ENCODE measurements at regions not wholly inside any gene's neighbourhood (a gene's known extent, or its start where the extent isn't known, plus 50 kb on each side); places are given as distances from the start of the nearest gene placed in this dataset.
"Not testable (repeated sequence)": the region's sequence is repeated elsewhere in the genome, so short reads cannot be mapped to it uniquely, and the experiment has no call there.

DNA sequence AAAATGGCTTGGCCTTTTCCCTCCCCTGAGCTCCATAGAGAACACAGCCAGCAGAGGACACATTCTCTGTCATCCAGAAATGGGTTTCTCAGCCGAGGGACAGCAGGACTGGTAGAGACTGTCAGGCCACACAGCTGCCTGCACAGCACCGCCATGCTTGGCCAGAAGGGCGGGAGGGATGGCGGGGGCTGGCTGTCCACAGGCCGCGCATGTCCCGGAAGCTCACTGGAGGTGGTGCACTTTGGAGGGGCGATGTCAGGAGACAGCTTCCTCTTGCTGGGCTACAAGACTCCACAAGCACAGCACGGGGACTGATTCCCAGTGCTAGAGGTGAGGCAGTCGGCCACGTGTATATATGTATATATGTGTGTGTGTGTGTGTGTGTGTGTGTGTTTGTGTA is 125.3 kb downstream of the GOLGA6L4 start:
- DNase-seq (ENCODE audit: low read depth in 3 of 3, low spot score in 1 of 3), result not testable (repeated sequence)

DNA sequence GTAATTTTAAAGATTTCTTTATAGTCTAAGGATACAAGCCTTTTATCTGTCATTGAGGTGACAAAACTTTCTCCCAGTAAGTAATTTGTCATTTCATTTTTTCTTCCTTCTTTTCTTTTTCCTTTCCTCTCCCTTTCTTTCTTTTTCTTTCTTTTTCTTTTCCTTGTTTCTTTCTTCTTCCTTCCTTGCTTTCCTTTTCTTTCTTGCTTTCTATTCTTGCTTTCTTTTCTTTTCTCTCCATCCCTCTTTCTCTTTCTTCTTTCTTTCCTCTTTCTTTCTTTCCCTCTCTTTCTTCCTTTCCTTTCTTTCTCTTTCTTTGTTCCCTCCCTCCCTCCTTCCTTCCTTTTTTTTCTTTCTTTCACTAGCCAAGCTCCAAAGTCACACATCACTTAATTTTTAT is 148.8 kb downstream of the GOLGA6L4 start:
- DNase-seq (ENCODE audit: low read depth in 3 of 3, low spot score in 1 of 3), result not testable (repeated sequence)

DNA sequence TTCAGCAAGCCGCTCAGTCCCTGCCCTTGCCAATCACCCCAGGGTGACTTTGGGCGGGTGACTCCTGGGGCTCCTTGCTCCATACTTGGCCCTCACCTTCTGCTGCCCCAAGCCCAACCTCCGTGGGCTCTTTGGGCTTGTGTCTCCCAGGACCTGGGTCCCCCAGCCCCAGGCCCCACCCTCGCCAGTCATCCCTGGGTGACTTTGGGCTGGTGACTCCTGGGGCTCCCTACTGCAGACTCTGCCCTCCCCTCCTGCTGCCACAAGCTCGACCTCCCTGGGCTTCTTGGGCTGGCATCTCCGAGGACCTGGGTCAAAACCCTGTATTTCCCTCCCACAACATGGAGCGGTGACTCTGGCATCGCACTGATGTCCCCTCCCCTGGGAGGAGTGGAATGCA is 151.5 kb downstream of the GOLGA6L4 start:
- DNase-seq (ENCODE audit: low read depth in 3 of 3, low spot score in 1 of 3), result no peak

DNA sequence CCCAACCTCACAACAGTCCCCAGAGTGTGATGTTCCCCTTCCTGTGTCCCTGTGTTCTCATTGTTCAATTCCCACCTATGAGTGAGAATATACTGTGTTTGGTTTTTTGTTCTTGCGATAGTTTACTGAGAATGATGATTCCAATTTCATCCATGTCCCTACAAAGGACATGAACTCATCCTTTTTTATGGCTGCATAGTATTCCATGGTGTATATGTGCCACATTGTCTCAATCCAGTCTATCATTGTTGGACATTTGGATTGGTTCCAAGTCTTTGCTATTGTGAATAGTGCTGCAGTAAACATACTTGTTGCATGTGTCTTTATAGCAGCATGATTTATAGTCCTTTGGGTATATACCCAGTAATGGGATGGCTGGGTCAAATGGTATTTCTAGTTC is 152.6 kb downstream of the GOLGA6L4 start:
- DNase-seq (ENCODE audit: low read depth in 3 of 3, low spot score in 1 of 3), result not testable (repeated sequence)

DNA sequence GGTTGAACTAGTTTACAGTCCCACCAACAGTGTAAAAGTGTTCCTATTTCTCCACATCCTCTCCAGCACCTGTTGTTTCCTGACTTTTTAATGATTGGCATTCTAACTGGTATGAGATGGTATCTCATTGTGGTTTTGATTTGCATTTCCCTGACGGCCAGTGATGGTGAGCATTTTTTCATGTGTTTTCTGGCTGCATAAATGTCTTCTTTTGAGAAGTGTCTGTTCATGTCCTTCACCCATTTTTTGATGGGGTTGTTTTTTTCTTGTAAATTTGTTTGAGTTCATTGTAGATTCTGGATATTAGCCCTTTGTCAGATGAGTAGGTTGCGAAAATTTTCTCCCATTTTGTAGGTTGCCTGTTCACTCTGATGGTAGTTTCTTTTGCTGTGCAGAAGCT is 153.1 kb downstream of the GOLGA6L4 start:
- not testable (repeated sequence) for DNase-seq (ENCODE audit: low read depth in 3 of 3, low spot score in 1 of 3)

DNA sequence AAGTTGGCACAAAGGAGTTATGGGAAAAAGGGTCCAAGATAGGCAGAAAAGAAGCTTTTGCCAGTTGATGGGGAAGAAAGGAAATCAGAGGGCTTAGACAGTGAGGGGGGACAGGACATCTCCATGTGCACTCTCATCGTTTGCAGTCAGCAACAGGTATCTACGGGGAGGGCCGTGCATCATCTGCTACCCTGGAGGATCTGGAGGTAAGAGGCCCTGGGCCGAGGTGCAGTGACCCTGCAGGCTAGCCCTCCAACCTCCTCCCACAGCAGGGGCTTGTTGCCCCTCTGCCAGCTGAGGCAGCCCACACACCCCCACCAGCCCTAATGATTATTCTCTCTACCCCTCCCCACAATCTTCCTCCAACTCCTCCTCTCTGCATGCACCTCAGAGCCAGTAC is 154.8 kb downstream of the GOLGA6L4 start:
- DNase-seq (ENCODE audit: low read depth in 3 of 3, low spot score in 1 of 3), result not testable (repeated sequence)

DNA sequence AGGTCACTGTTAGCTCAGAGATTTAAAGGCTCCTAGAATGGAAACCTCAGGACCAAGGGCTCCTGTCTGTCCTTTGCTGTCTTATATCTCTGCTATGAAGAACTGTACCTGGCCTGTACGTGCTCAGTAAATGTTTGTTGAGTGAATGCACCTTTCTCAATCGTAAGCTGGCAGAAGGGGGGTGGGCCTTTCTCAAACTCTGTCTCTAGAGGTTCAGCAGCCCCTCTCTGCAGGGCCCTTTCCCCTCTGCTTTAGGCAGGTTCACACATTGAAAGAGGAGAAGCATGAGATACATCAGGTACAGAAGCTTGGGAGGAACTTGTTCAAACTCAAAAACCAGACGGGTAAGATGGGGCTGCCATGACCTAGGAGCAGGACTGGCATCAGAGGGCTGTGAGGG is 155.6 kb downstream of the GOLGA6L4 start:
- DNase-seq (ENCODE audit: low read depth in 3 of 3, low spot score in 1 of 3), result no peak

DNA sequence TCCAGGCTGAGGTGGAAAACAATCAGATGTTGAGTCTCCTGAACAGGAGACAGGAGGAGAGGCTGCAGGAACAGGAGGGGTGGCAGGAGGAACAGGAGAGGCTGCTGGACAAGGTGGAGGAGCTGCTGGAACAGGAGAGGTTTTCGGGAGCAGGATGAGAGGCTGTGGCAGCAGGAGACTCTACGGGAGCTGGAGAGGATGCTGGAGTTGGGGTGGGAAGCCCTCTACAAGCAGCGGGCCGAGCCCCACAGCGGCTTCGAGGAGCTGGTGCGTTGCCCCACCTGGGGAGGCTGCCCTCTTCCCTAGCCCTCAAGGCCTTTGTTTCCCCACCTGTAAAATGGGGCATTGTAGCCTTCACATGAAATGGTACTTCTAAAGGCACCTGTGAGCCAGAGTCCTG is 156.4 kb downstream of the GOLGA6L4 start:
- DNase-seq (ENCODE audit: low read depth in 3 of 3, low spot score in 1 of 3), result not testable (repeated sequence)

DNA sequence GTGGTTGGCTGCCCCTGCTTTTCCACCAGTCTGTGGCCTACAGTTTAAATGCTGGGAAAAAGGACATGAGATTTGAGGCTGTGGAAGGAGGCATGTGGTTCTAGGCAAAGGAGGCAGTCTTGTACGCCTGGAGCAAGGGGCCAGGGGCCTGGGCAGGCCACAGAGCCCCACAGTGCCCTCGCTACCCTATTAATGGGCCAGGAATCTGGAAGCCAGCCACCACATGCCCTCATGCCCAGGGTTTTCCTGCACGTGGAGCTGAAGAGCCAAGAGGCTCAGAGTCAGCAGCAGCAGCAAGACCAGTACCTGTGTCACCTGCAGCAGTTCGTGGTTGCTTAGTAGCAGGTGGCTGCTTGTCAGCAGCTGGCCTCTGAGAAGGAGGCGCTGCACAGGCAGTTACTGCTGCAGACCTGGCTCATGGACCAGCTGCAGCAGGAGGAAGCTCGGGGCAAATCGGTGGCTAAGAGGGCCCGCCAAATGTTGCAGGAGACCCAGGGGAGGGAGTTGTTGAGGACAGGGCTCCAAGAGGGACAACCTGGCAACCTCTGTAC is 157.9 kb downstream of the GOLGA6L4 start:
- not testable (repeated sequence) for DNase-seq (ENCODE audit: low read depth in 3 of 3, low spot score in 1 of 3)

DNA sequence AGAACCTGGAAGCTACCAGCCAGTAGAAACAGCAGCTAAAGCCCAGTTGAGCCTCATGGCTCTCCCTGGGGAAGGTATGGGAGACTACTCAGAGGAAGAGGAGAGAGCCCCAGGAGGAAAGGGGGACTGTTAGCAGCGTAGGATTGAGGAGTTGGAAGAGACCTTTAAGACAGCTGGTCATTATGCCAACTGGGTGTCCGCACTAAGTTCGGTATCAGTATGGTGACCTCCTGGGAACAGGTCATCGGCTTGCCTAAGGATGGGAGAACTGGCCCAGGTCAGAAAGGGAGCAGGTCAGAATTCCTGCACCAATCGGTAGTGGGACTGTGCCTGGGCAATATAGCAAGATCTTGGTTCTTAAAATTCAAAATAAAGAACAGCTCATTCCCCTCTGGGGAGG is 158.4 kb downstream of the GOLGA6L4 start:
- not testable (repeated sequence) for DNase-seq (ENCODE audit: low read depth in 3 of 3, low spot score in 1 of 3)

DNA sequence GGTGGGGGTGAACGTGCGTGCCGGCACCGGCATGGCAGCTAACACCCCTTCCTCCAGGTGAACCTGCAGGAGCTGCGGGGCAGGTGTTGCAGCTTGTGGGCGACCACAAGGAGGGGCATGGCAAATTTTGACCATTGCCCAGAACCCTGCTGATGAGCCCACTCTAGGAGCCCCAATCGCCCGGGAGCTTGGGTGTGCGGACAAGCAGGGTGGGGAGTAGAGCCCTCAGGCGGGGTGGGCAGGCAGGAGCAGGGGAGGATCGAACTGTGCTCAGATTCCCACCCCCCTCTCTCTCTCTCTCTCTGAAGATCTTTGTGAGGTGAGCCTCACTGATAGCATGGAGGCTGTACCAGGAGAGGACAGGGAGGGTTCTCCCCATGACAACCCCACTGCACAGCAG is 159.8 kb downstream of the GOLGA6L4 start:
- not testable (repeated sequence) for DNase-seq (ENCODE audit: low read depth in 3 of 3, low spot score in 1 of 3)

DNA sequence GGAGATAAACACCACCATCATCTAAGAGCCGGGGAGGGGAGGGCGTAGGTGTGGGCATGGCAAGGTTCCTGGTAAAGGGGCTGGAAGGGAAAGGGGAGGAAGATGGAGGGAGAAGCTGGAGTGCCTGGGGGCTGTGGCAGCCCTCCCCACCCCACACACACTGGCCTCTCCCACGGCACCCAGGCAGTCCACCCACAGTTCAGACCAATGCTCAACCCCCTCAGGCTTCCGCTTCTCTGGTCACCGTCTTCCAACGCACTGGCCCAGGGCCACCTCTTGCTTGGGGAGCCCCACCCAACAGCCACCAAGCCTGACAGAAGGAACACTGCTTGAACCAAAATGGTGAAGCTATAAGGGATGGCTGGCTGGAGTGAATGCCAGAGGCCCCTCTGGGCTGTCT is 160.3 kb downstream of the GOLGA6L4 start:
- DNase-seq (ENCODE audit: low read depth in 3 of 3, low spot score in 1 of 3), result not testable (repeated sequence)

DNA sequence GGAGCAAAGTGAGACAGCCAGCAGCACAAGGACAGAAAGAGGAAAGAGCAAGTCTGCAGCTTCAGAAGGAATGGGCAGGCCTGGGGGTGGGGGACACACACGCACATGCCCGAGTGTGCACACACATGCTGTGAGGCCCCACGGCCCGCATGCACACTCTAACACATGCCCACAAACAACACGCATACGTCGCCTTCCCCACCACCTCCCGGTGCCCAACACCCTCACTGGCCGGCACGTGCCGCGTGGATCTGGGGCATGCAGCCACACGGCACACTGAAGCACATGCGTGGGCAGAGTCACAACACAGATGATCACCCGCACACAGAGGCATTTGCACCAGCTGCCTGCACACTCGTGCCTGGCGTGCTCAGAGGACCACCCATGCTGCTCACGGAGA is 161.5 kb downstream of the GOLGA6L4 start:
- not testable (repeated sequence) for DNase-seq (ENCODE audit: low read depth in 3 of 3, low spot score in 1 of 3)

DNA sequence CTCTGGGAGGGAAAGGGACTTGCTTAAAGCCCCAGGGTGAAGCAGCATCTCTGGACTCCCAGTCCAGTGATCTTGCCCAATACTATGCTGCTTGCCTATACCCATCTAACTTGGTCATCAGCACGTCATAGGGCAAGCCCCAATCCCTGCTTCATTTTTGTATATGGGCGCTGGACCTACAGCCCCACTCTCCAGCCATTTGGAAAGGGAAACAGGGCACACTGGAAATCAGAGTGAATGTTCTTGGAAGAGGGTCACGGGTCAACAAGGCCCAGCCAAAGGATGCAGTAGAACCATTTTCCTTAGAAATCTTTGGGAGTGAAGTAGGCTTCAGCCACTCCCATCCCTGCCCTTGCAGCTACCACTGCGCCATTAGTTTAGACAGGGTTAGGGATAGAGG is 162.5 kb downstream of the GOLGA6L4 start:
- DNase-seq (ENCODE audit: low read depth in 3 of 3, low spot score in 1 of 3), result not testable (repeated sequence)

DNA sequence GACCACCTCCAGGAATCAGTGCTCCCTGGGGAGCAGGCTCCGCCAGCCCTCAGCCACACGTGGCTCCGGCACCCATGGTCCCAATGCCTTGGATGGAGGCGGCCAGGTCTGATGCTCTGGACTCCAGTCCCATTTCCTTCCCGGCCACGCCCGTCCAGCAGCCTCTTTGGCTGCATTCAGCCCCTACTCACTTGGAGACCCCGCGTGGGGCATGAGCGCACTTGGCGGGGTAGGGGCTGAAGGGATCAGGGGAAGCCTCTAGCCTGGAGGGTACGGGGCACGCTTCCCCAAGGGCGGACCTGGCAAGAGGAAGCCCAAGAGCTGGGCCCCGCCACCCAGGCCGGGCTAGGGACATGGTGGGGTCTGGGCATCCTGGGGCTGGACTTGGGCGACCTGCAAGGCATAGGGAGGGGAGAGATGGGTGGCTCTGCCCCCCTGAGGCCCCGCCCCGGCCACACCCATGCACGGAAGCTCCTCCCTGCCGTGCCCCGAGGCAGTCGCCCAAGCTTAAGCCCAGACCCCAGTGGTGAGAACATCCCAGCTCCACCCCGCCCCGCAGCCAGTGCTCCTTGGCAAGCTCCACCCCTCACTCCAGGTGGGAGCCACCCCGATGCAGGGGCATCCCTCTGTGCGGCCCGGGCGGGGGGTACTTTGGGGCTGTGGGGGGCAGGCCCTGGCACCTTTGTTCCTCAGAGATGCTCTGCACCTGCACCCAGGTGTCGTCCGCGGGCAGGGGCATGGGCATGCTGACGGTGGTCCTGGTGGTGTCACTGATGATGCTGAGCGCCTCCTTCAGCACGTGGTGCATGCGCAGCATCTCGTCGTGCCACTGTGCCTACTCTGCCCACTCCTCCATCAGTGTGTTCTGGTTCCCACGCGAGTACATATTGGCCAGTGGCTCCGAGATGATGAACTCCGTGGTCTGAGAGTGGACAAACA is 163.5 kb downstream of the GOLGA6L4 start:
- no peak for DNase-seq (ENCODE audit: low read depth in 3 of 3, low spot score in 1 of 3)

DNA sequence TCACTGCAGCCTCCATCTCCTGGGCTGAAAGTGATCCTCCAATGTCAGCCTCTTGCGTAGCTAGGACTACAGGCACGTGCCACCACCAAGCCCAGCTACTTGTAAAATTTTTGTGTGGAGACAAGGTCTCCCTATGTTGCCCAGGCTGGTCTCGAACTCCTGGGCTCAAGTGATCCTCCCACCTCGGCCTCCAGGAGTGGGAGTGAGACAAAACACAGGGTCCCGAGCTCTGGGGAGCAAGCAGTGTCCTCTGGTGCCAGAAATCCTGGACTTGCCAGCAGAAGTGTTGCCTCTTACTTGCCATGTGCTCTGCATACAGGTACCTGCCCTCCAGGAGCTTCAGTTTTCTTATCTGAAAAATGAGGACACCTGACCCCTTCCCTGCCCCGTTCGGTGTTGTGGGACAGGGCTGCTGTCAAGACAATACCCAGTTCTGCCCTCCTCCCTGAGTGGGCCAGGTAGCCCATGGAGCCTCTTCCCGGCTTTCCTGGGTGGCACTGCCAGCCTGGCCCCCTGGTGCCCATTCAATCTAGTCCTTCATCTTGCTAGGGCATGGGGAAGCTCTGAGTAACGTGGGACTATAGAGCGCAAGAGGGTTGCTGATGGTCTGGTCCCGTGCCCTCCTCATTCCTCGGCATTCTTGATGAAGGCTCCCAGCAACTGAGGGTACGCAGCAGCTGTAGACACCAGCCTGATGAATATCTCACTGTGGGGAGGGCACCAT is 164.6 kb downstream of the GOLGA6L4 start:
- DNase-seq (ENCODE audit: low read depth in 3 of 3, low spot score in 1 of 3), result no peak

DNA sequence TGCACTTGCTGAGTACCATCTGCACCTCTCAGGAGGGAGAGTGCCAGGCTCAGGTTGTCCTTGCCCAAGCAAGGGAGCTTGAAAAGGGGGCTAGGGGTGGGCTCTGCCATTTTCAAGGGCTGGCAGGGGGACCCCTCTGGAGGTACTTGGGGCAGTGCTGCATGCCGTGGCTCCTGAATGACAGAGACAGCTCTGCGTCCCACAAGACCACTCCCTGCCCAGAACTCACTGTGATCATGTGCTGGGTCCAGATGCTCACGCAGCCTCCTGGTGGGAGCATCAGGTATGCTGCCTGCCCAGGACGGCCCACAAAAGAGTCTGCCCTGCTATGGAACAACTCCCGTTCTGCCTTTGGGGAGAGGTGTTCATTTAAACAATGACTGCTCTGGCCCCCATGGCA is 165.2 kb downstream of the GOLGA6L4 start:
- no peak for DNase-seq (ENCODE audit: low read depth in 3 of 3, low spot score in 1 of 3)

DNA sequence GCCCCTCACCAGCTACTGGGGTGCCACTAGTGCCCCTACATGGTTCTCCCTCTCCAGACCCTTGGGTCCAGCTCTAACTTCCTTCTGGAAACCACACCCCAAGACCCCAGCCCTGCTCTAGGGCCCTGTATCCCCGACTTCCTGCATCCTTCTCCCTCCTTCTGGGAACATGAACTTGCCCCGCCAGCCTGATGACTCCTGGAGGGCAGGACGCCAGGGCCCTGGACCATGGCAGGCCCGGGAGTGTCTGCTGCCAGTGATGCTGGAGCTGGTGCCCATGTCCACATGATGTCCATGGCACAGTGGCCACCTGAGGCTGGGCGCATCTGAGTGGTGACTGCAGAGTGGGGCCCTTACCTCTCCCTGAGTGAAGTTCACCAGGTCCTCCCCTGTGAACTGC is 165.9 kb downstream of the GOLGA6L4 start:
- not testable (repeated sequence) for DNase-seq (ENCODE audit: low read depth in 3 of 3, low spot score in 1 of 3)

DNA sequence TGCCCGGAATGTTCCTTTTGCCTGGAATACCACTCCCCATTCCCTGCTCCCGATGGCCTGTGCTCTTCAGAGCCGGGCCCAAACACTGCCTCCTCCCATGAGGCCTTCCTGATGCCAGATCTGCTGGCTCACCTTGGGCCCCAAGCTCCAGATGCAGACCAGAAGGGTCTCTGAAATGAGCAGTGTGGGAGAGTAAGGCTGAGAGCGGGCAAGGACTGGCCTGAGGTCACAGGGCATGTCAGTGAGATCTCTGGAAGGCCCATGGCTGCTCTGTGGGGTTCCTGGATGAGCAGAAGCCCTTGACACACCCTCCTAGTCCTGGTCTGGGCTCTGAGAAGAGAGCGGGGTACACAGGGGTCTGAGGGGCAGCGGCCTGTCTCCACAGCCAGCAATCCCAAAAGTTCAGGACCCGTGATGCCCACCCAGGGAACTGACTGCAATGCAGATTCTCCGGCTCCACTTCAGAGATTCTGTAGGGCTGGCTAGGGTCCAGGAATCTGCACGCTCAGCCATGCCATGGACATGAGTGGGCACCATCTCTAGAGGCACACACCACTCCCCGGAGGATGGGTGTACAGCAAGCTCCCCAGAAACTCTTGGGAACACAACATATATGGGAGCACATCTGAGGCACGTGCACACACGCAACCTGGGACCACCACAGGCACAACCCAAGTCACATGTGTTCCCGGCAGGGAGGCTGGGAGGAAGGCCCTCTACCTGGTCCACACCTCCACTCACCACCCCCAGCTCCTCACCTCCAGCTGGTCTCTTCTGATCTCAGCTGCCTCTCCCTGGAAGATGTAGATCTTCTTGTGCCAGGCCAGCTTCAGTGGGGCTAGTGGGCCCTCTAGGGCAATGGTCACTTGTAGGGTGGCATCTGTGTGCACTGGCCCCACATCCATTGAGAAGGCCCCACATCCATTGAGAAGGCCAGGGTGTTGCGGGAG is 166.6 kb downstream of the GOLGA6L4 start:
- not testable (repeated sequence) for DNase-seq (ENCODE audit: low read depth in 3 of 3, low spot score in 1 of 3)

DNA sequence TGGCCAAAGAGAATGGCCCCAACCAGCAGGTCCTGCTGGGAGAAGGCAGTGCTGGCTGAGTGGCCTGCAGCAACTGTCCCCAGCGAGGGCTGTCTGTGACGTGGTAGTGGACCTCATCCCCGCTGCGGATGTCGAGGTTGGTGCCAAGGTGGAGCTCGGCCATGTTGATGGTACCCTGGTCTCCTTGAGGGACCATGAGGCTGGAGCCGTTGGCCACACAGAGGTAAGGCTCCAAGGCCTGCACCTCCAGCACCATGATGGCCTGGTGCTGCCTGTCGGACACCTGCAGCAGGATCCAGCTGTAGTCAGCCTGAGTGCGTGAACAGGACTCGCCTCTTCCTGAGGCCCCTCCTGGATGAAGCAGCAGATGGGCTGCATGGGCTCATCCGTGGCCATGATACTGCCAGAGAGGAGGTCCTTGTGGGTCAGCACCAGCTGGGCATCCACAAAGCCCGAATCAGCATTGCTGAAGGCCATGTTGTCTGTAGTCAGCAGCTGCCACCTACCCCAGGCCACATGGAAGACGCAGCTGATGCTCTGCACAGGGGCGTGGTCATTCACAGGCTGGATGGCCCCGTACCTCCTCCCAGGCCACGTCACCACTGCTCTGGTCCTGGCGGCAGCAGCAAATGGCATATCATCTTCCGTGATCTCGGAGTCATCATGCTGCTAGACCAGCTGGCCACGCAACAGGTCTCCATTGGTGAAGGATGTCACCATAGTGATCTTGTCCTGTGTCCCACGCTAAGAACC is 167.5 kb downstream of the GOLGA6L4 start:
- no peak for DNase-seq (ENCODE audit: low read depth in 3 of 3, low spot score in 1 of 3)

All from stimulated activated CD4-positive, alpha-beta T cell treated with anti-CD3 and anti-CD28 coated beads, TNF-alpha, amount 100 ng/mL, for 1 hour (primary cell).